ENCODE measurements at regions not wholly inside any gene's neighbourhood (a gene's known extent, or its start where the extent isn't known, plus 50 kb on each side); places are given as distances from the start of the nearest gene placed in this dataset.

DNA sequence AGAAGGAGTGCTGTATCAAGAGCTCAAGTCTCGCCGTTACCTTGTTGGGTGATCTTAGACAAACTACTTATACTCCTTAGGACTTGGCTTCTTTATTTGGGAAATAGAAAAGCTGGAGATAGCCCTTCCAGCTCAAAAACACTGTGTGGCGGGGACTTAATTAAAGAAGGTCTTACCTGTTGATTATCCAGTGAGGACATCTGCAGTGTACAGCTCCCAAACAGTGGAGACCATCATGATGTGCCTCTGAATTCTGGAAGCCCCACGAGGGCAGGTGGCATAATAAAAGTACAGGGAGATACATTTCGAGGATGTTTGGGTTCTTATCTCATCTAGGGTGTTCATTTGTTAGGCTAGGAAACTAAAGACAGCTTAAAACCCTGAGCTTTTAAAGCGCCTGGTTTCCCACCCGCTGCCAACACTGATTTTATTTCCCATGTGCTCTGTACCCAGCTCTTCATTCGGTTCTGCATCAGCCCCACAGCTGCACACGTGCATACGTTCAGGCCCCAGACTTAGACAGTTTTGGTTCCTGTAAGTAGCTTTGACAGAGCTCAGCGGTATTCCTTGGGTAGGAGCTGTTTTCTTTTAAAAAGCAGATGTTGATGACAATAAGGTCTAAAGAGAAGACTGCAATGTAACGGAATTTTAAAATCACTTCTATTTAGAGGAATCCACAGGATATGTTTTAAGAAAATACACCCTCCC, 80.5 kb upstream of the SIX2 start:
- CTCF ChIA-PET, result interaction anchor here (1.1 to 1.4 kb wide), 3 partner anchors 15 to 108 kb away, joined by 3 to 5 read pairs (median 5); no protein-coding TSS in a partner anchor
- Histone ChIP-seq H3K9me3 (no peaks in the 10 kb centered on the region), H3K4me2 (no peak overlapping the region), H3K4me1 (no peaks in the 10 kb centered on the region), H3K27ac (no peak overlapping the region), H3K4me3 (no peak overlapping the region)
- POLR2A ChIA-PET, result no interaction called here
- no peak for FAIRE-seq
- DNase-seq (ENCODE audit: low read depth in 1 of 2, low spot score in 1 of 2), result no peak
- TF ChIP-seq POLR2A (IDR thresholded peaks at IDR 0.05; ENCODE audit: low read length) (no peak), BHLHE40 (IDR thresholded peaks at IDR 0.05; ENCODE audit: low read depth, low read length) (no peak), EHMT2 (IDR thresholded peaks at IDR 0.05; ENCODE audit: low read depth) (no peak), HMGXB4 (CRISPR knock-in tag; IDR thresholded peaks at IDR 0.05; ENCODE audit: borderline replicate concordance) (no peak), TP53 (CRISPR knock-in tag; IDR thresholded peaks at IDR 0.05) (no peak)
- TF ChIP-seq, protein P1, sequence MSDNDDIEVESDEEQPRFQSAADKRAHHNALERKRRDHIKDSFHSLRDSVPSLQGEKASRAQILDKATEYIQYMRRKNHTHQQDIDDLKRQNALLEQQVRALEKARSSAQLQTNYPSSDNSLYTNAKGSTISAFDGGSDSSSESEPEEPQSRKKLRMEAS (IDR thresholded peaks at IDR 0.05), result no peak
- TF ChIP-seq, protein P2, sequence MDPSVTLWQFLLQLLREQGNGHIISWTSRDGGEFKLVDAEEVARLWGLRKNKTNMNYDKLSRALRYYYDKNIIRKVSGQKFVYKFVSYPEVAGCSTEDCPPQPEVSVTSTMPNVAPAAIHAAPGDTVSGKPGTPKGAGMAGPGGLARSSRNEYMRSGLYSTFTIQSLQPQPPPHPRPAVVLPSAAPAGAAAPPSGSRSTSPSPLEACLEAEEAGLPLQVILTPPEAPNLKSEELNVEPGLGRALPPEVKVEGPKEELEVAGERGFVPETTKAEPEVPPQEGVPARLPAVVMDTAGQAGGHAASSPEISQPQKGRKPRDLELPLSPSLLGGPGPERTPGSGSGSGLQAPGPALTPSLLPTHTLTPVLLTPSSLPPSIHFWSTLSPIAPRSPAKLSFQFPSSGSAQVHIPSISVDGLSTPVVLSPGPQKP (IDR thresholded peaks at IDR 0.05; ENCODE audit: low read depth, low read length), result no peak
- no peak for ATAC-seq
- WGBS (ENCODE audit: missing lambda C conversion rate), result 51% methylated on average over 12 of the region's 12 CpGs

- ATAC-seq (no peak), DNase-seq (ENCODE audit: low read depth in 1 of 2, low spot score in 1 of 2) (no peak), FAIRE-seq (no peak)
- H3K9me3 ChIP-seq, result no peaks in the 10 kb centered on the region
- H3K27ac ChIP-seq, result no peak overlapping the region
- TF ChIP-seq, protein P3, sequence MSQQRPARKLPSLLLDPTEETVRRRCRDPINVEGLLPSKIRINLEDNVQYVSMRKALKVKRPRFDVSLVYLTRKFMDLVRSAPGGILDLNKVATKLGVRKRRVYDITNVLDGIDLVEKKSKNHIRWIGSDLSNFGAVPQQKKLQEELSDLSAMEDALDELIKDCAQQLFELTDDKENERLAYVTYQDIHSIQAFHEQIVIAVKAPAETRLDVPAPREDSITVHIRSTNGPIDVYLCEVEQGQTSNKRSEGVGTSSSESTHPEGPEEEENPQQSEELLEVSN (IDR thresholded peaks at IDR 0.05; ENCODE audit: borderline replicate concordance, low read depth), result no peak
- TF ChIP-seq CEBPB (IDR thresholded peaks at IDR 0.05) (no peak), POLR2A (IDR thresholded peaks at IDR 0.05; ENCODE audit: low read length) (peak; percentile 14; the same call in 1 of the 2 replicates), PBX3 (IDR thresholded peaks at IDR 0.05) (no peak), ZSCAN20 (CRISPR knock-in tag; IDR thresholded peaks at IDR 0.05) (no peak)
- TF ChIP-seq, protein P1 (IDR thresholded peaks at IDR 0.05), result no peak
- WGBS (ENCODE audit: missing lambda C conversion rate), result 82% methylated on average over 4 of the region's 4 CpGs
- ChIA-PET POLR2A (no interaction called here), CTCF (interaction anchor here (1.3 kb wide), 1 partner anchor 14 kb away, joined by 4 read pairs; no protein-coding TSS in a partner anchor)
- no peak overlapping the region for H3K4me3 ChIP-seq
- no peaks in the 10 kb centered on the region for H3K4me1 ChIP-seq
- no peak overlapping the region for H3K4me2 ChIP-seq
These were observed 76.2 kb upstream of the SIX2 start for GRCh38 chr2:45085487-45085886.

DNA sequence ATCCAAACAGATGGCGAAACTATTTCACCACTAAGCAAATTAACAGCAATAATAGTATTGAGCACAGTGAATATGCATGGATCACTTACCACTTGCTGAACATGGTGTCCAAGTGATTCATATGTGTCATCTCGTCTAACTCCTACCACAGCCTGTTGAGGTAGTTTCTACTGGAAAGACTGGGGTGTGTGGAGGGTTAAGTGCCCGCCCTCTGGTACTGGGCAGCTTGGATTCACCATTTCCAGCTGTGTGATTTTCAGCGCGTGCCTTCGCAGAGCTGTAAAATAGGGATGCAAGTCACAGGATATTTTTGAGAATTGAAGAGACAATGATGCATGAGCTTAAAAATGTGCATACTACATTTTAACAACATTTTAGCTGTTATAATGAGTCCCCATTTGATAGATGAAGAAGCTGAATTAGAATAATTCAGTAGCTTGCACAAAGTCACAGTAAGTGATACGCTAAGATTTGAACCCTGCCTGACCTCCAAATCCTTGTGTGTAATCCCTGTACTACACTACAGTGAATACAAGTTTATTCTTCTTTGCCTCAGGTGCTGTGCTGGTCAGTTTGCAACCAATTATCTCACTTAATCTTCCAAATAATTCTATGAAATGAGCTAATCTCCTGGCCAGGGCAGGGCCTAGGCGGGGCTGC, 75.2 kb upstream of the SIX2 start:
- ChIA-PET POLR2A (no interaction called here), CTCF (interaction anchor here (1.1 to 1.9 kb wide), 5 partner anchors 13 to 70 kb away, joined by 3 to 7 read pairs (median 4); no protein-coding TSS in a partner anchor)
- no peak overlapping the region for H3K4me3 ChIP-seq
- H3K4me1 ChIP-seq, result no peaks in the 10 kb centered on the region
- no peak for ATAC-seq
- no peaks in the 10 kb centered on the region for H3K9me3 ChIP-seq
- FAIRE-seq, result no peak
- DNase-seq (ENCODE audit: low read depth in 1 of 2, low spot score in 1 of 2), result no peak
- no peak overlapping the region for H3K27ac ChIP-seq
- 80% methylated on average over 8 of the region's 8 CpGs for WGBS (ENCODE audit: missing lambda C conversion rate)
- H3K4me2 ChIP-seq, result no peak overlapping the region
- TF ChIP-seq HES2 (IDR thresholded peaks at IDR 0.05) (no peak), TFCP2L1 (CRISPR knock-in tag; IDR thresholded peaks at IDR 0.05) (no peak), ATOH8 (CRISPR knock-in tag; IDR thresholded peaks at IDR 0.05; ENCODE audit: low read depth) (no peak), TP53 (CRISPR knock-in tag; IDR thresholded peaks at IDR 0.05) (no peak), ZSCAN20 (CRISPR knock-in tag; IDR thresholded peaks at IDR 0.05) (no peak), NR3C1 (IDR thresholded peaks at IDR 0.05) (no peak), CBX8 (IDR thresholded peaks at IDR 0.05) (no peak), CTCF (IDR thresholded peaks at IDR 0.05) (no peak), JUNB (IDR thresholded peaks at IDR 0.05) (no peak), PHF8 (IDR thresholded peaks at IDR 0.05; ENCODE audit: borderline replicate concordance, low read depth) (no peak), EP300 (IDR thresholded peaks at IDR 0.05) (no peak), JUN (IDR thresholded peaks at IDR 0.05) (no peak), SREBF2 (IDR thresholded peaks at IDR 0.05) (no peak), GATA3 (IDR thresholded peaks at IDR 0.05; ENCODE audit: borderline replicate concordance) (no peak)
- TF ChIP-seq, protein P3 (IDR thresholded peaks at IDR 0.05; ENCODE audit: borderline replicate concordance, low read depth), result no peak

Data from A549 (cell line).